HG03457 (cell line): ENCODE measurements at regions not wholly inside any gene's neighbourhood (a gene's known extent, or its start where the extent isn't known, plus 50 kb on each side); places are given as distances from the start of the nearest gene placed in this dataset.

ENCODE experiments used
- ATAC-seq: cut with Tn5 transposase; IDR thresholded peaks from one replicate; pipeline ENCODE4 v1.9.1; 2021; ENCODE audit warnings: moderate number of reproducible peaks; ENCODE audit not compliant: unreplicated experiment

- ATAC-seq = no peak
Measured at GRCh38 chr20:58004146-58004545, 224.3 kb downstream of the ANKRD60 start.

DNA sequence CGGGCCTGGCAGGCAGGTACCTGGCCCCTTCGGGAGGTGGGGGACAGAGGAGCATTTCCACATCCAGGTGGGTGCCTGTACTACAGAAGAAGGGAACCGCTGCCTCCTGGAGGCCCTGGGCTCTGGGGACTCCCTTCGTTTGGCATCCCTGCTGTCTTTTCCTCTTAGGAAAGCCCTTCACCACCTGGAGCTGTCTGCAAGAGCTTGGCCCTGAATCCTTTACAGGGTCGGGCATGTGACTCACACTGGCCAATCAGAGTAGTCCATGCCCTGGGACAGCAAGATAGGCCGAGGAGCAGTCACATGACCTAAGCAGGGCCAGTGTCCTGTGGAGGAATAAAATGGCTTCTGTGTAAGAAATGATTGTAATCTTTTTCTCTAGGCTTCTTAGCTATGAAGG, 224.9 kb downstream of the ANKRD60 start:
- no peak for ATAC-seq

GRCh38 chr20:58002901-58003300, 225.6 kb downstream of the ANKRD60 start:
- ATAC-seq = no peak

DNA sequence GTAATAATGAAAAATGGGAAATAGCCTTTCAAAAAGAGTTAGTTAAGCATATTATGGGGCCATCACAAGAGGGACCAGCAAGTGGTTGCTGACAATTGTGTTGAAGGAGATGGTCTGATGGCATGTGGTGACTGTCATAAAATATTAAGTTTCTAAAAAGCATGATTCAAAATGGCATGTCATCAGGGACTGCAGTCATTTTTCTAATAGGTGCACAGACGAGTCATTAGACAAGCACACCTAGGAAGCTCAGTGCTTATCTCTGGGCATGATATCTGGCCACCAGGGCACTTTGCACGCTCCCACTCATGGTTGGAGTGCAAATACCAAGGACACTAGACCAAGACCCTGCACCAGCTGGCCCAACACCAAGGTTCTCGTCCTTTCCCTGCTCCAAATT, 226.5 kb downstream of the ANKRD60 start:
- ATAC-seq = no peak

GRCh38 chr20:58001381-58001780, 227.1 kb downstream of the ANKRD60 start:
- ATAC-seq = no peak

DNA sequence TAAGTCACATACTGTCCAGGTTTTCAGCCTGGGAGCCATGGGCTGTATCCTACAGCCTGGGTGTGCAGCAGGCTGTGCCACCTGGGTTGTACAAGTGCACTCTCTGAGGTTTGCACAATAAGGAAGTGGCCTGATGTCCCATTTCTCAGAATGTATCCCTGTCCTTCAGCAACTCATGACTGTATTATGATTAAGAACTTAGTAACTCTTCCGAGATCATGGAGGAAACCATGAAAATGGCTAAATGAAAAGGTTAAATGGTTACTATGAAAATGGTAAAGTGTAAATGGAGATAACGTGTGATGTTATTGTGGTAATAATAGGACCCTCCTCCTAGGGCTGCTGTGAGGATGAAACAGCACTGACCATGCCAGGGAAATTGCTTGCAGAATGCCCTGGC, 227.6 kb downstream of the ANKRD60 start:
- ATAC-seq = no peak

GRCh38 chr20:57999465-58000111, 228.9 kb downstream of the ANKRD60 start:
- no peak for ATAC-seq

DNA sequence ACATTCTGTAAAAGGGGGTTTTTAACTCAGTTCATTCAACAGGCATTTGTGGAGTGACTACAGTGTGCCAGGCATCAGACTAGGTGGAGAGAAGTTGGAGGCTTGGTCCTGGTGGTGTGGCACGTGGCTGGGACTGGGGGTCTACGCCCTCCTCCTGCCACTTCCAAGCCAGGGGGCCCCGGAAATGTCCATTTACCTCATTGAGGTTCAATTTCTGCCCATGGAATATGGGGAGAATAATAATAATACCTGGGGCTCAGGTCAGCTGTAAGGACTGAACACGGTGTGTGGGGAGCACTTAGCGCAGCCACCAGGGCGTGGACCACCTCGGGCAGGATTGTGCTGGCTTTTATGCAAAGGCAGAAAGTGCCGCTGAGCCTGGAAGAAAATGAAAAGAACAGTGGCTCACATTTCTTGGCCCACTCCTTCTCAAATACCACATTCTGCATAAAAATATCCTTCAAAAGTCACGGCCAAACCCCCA, 229.4 kb downstream of the ANKRD60 start:
- ATAC-seq = no peak

- ATAC-seq = no peak
Measured at GRCh38 chr20:57998276-57998675, 230.2 kb downstream of the ANKRD60 start.

- no peak for ATAC-seq
Measured at GRCh38 chr20:57996936-57997890, 231.2 kb downstream of the ANKRD60 start.

DNA sequence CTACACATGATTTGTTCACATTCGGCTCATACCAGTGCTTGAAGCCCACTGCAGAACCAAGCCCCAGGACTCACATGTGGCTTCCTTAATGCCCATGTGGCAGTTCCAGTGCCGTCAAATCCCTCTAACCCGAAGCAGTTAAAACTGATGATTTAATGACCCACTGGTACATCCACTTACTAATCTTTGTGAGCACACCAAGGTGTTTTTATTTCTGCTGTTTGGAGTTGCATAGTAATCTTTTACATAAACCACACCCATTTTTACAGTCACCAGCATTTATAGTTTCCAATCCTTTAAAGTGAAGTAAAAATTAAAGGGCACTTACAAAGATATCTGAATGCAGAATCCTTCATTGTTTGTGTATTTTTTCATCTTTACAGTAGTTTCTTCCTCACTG, 232.0 kb downstream of the ANKRD60 start:
- ATAC-seq = no peak

GRCh38 chr20:57995381-57995977, 233.0 kb downstream of the ANKRD60 start:
- ATAC-seq = no peak

GRCh38 chr20:57993716-57994431, 234.6 kb downstream of the ANKRD60 start:
- no peak for ATAC-seq

- no peak for ATAC-seq
Measured at GRCh38 chr20:57991211-57991881, 237.1 kb downstream of the ANKRD60 start.

- ATAC-seq = no peak
Measured at GRCh38 chr20:57990396-57990987, 238.0 kb downstream of the ANKRD60 start.

DNA sequence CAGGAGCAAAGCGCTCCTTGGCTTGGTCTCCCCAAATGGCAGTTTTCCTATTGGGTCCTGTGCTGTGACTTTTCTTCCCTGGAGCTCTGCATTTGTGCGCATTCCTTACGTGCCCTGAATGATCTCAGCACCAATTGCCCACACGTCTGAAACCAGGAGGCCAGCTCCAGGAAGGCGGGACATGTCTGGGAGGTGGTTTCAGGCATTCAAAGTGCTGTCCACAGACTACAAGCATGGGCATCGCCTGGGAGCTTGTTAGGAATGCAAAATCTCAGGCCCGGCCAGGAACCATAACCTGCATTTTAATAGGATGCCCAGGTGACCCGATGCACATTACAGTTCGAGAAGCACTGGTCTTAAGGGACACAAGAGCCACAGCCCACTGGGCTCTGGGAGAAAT, 239.6 kb downstream of the ANKRD60 start:
- no peak for ATAC-seq

DNA sequence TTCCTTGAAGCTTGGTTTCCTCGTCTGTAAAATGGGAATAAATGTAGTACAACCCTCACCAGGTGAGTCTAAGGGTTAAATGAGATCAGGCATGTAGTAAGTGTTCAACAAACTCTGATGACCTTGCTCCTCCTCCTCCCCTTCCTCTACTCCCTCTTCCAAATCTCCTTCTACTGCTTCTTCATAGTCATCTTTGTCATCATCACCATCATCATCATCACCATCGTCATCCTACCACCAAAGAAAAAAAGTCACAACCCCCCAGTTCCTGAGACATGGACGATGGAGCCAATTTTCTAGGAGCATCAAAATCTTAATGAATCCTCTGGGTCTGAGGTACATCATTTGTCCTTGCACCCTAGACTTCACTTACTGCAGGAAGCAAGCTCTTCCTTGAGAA, 240.0 kb downstream of the ANKRD60 start:
- ATAC-seq = no peak

DNA sequence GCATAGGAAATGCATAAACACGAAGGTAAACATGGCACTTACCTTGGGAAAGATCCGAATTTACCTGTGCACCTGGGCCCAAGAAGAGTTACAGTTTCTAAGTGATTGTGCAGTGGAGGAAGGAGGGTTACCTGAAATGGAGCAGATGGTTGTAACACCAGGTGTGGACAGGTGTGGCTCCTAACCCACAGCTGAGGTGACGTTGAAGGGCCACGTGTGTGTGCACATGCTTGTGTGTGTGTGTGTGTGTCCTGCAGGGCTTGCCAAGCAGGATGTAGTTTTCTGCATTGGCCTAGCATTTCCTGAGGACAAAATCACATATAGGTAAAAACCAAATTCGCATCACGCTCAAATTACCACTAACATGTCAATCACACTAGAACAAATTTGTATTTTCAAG, 240.8 kb downstream of the ANKRD60 start:
- ATAC-seq = no peak

- no peak for ATAC-seq
Measured at GRCh38 chr20:57986666-57987065, 241.8 kb downstream of the ANKRD60 start.

- no peak for ATAC-seq
Measured at GRCh38 chr20:57985278-57985677, 243.2 kb downstream of the ANKRD60 start.
